ENCODE measurements at regions not wholly inside any gene's neighbourhood (a gene's known extent, or its start where the extent isn't known, plus 50 kb on each side); places are given as distances from the start of the nearest gene placed in this dataset.

- TF ChIP-seq CTCF (IDR thresholded peaks at IDR 0.05; ENCODE audit: poor library complexity) (no peak), EZH2 (IDR thresholded peaks at IDR 0.05; ENCODE audit: borderline replicate concordance) (no peak), EZH2phosphoT487 (IDR thresholded peaks at IDR 0.05; ENCODE audit: low read depth, severe bottlenecking, unreplicated experiment) (no peak)
Observed at GRCh38 chr10:105658696-105659095, 1017.6 kb downstream of the SORCS3 start.
